HFF-Myc (cell line): ENCODE measurements at regions not wholly inside any gene's neighbourhood (a gene's known extent, or its start where the extent isn't known, plus 50 kb on each side); places are given as distances from the start of the nearest gene placed in this dataset.

Experiments used
- DNase-seq: peaks from one replicate; pipeline ENCODE4 v3.0.0-alpha.2; 2011; ENCODE audit warnings: low read depth; ENCODE audit errors: extremely low read depth
- H3K4me3 ChIP-seq: replicated peaks from 2 replicates; pipeline ENCODE4 v1.5.1; 2011; ENCODE audit warnings: low read depth, mild to moderate bottlenecking, control low read depth, low read length
- TF ChIP-seq, protein P1 (sequence below): IDR thresholded peaks from 2 replicates; pipeline ENCODE4 v1.5.1; 2012; ENCODE audit warnings: mild to moderate bottlenecking, low read depth, low read length, control low read depth; ENCODE audit errors: missing control alignments

GRCh38 chr20:50251383-50251748 is 60.7 kb downstream of the CEBPB start:
- no peak for DNase-seq
- no peak overlapping the region for H3K4me3 ChIP-seq
- TF ChIP-seq, protein P1, sequence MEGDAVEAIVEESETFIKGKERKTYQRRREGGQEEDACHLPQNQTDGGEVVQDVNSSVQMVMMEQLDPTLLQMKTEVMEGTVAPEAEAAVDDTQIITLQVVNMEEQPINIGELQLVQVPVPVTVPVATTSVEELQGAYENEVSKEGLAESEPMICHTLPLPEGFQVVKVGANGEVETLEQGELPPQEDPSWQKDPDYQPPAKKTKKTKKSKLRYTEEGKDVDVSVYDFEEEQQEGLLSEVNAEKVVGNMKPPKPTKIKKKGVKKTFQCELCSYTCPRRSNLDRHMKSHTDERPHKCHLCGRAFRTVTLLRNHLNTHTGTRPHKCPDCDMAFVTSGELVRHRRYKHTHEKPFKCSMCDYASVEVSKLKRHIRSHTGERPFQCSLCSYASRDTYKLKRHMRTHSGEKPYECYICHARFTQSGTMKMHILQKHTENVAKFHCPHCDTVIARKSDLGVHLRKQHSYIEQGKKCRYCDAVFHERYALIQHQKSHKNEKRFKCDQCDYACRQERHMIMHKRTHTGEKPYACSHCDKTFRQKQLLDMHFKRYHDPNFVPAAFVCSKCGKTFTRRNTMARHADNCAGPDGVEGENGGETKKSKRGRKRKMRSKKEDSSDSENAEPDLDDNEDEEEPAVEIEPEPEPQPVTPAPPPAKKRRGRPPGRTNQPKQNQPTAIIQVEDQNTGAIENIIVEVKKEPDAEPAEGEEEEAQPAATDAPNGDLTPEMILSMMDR: no peak

DNA sequence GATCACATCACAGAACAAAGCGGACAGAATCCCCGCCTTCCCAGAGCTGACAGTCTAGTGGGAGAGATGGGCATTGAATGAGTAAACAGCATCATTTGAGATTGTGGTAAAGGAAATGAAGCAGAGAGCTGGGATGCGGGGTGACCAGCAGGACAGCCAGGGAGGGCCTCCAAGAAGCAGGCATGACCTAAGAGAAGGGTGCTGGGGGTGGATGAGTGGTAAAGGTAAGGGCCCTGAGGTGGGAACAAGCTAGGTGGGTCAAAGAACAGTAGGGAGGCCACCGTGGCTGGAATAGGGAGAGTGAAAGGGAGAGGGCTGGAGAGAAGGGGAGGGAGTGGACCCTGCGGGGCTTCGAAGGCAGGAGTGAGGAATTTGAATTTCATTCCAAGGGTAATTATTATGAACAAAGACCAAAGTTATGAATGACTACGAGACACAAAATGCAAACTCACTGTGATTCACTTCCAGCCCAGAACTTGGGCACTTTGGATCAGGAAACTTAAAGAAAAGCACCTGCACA is 61.4 kb downstream of the CEBPB start:
- H3K4me3 ChIP-seq: no peak overlapping the region
- TF ChIP-seq, protein P1: no peak
- DNase-seq: no peak

DNA sequence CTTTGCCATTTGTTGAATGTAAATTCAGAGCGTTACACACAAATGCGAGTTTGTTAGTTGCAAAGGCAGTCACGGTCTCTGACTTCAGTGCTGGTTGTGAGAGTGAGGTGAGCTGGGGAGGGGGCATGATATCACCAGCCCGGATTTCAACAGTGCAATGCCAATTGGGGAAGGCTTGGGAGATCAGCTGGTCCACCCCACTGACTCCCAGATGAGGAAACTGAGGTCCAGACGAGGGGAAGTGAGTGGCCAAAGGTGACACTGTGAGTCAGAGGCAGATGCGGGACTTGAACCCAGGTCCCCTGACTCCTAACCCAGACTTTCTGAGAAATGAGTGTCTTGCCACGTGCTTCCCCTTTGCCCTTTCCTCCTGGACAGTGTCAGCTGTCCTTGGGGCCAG is 62.1 kb downstream of the CEBPB start:
- H3K4me3 ChIP-seq: no peak overlapping the region
- TF ChIP-seq, protein P1: no peak
- no peak for DNase-seq

- DNase-seq: no peak
- no peak overlapping the region for H3K4me3 ChIP-seq
- TF ChIP-seq, protein P1: no peak
These were observed 62.5 kb downstream of the CEBPB start for GRCh38 chr20:50253101-50253500.

DNA sequence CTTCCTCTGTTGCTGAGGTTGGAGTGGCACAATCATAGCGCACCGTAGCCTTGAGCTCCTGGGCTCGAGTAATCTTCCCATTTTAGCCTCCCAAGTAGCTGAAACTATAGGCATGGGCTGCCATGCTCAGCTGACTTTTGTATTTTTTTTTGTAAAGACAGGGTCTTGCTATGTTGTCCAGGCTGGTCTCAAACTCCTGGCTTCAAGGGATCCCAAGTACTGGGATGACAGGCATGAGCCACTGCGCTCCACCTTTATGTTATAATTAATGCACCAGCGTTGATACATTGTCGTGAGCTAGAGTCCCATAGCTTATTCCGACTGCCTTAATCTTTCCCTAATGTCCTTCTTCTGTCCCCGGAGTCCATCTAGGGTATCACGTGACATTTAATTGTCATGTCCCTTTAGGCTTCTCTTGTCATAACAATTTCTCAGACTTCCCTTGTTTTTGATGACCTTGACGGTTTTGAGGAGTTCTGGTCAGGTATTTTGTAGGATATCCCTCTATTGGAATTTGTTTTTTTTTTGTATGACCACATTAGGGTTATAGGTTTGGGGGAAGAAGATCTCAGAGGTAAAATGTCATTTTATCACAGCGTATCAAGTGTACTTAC is 63.9 kb downstream of the CEBPB start:
- TF ChIP-seq, protein P1: no peak
- no peak overlapping the region for H3K4me3 ChIP-seq
- no peak for DNase-seq

- no peak for DNase-seq
- TF ChIP-seq, protein P1: no peak
- H3K4me3 ChIP-seq: no peak overlapping the region
These were observed 65.9 kb downstream of the CEBPB start for GRCh38 chr20:50256577-50256976.

- H3K4me3 ChIP-seq: no peak overlapping the region
- no peak for DNase-seq
- TF ChIP-seq, protein P1: no peak
These were observed 67.2 kb downstream of the CEBPB start for GRCh38 chr20:50257860-50258259.
